Esophagus (tissue), 2 donors: ENCODE measurements at regions not wholly inside any gene's neighbourhood (a gene's known extent, or its start where the extent isn't known, plus 50 kb on each side); places are given as distances from the start of the nearest gene placed in this dataset.

Source experiments
- H3K27ac ChIP-seq, 2 donors: one replicate each; pipeline ENCODE4 v1.5.1; 2013; ENCODE audit warnings: low read depth in 2 of 2, mild to moderate bottlenecking in 2 of 2, inconsistent platforms in 1 of 2, low read length in 1 of 2, moderate library complexity in 1 of 2
- H3K27me3 ChIP-seq, 2 donors: one replicate each; pipeline ENCODE4 v1.6.1; 2013; ENCODE audit warnings: low read length in 2 of 2, control low read depth in 1 of 2, mild to moderate bottlenecking in 1 of 2; ENCODE audit not compliant: insufficient read depth in 2 of 2, control insufficient read depth in 1 of 2
- H3K36me3 ChIP-seq, 2 donors: one replicate each; pipeline ENCODE4 v1.6.1; 2013; ENCODE audit warnings: low read length in 1 of 2; ENCODE audit not compliant: control insufficient read depth in 2 of 2, insufficient read depth in 2 of 2
- H3K4me1 ChIP-seq, 2 donors: one replicate each; pipeline ENCODE4 v1.6.1; 2013; ENCODE audit warnings: low read length in 1 of 2; ENCODE audit not compliant: control insufficient read depth in 2 of 2, insufficient read depth in 2 of 2
- H3K4me3 ChIP-seq, 2 donors: one replicate each; pipeline ENCODE4 v1.5.1; 2013; ENCODE audit warnings: low read length in 2 of 2, mild to moderate bottlenecking in 2 of 2, low read depth in 1 of 2, moderate library complexity in 1 of 2
- H3K9me3 ChIP-seq, 2 donors: one replicate each; pipeline ENCODE4 v1.6.1; 2013; ENCODE audit warnings: mild to moderate bottlenecking in 2 of 2, low read depth in 1 of 2, low read length in 1 of 2, moderate library complexity in 1 of 2; ENCODE audit not compliant: control insufficient read depth in 2 of 2, insufficient read depth in 1 of 2
- WGBS, 2 donors: extraction: QIAGEN DNeasy Blood & Tissue Kit; methylation state at CpG; one replicate each; pipeline ENCODE4 v1.1.7; 2013; 5-methylcytosine and 5-hydroxymethylcytosine counted together
- donor health status: healthy with polysubstance abuse.
- donor health status: Bipolar disorder and iron deficiency.

GRCh38 chr17:33583518-33584417, 290.7 kb upstream of the ASIC2 start:
- 55 to 60% methylated on average over 7 of the region's 7 CpGs for WGBS, 2 donors
- no peaks in the 10 kb centered on the region for H3K4me1 ChIP-seq
- H3K9me3 ChIP-seq: no peaks in the 10 kb centered on the region
- H3K4me3 ChIP-seq: no peak overlapping the region
- H3K36me3 ChIP-seq: no peaks in the 10 kb centered on the region
- no peak overlapping the region for H3K27ac ChIP-seq
- no peaks in the 10 kb centered on the region for H3K27me3 ChIP-seq

- no peaks in the 10 kb centered on the region for H3K4me1 ChIP-seq
- H3K9me3 ChIP-seq: no peaks in the 10 kb centered on the region
- peaks cover 0 to 3% of the 10 kb centered on the region in 2 donors for H3K27me3 ChIP-seq
- no peak overlapping the region for H3K4me3 ChIP-seq
- WGBS, 2 donors: 64 to 69% methylated on average over 4 of the region's 4 CpGs
- no peak overlapping the region for H3K27ac ChIP-seq
- H3K36me3 ChIP-seq: no peaks in the 10 kb centered on the region
Observed at GRCh38 chr17:33593991-33594390, 300.9 kb upstream of the ASIC2 start.

GRCh38 chr17:33595828-33596227, 302.7 kb upstream of the ASIC2 start:
- WGBS, 2 donors: 37 to 50% methylated on average over 2 of the region's 2 CpGs
- no peak overlapping the region for H3K4me3 ChIP-seq

GRCh38 chr17:33596899-33597298, 303.8 kb upstream of the ASIC2 start:
- Histone ChIP-seq H3K4me1 (no peaks in the 10 kb centered on the region), H3K9me3 (no peaks in the 10 kb centered on the region), H3K27me3 (no peaks in the 10 kb centered on the region), H3K4me3 (no peak overlapping the region), H3K27ac (no peak overlapping the region), H3K36me3 (no peaks in the 10 kb centered on the region)
- 69 to 84% methylated on average over 3 of the region's 3 CpGs for WGBS, 2 donors

More at GRCh38 chr17:33595828-33596227, 302.7 kb upstream of the ASIC2 start:
- Histone ChIP-seq H3K36me3 (no peaks in the 10 kb centered on the region), H3K9me3 (no peaks in the 10 kb centered on the region), H3K27ac (no peak overlapping the region), H3K4me1 (no peaks in the 10 kb centered on the region), H3K27me3 (peaks cover 0 to 3% of the 10 kb centered on the region in 2 donors)

GRCh38 chr17:33598797-33599196, 305.7 kb upstream of the ASIC2 start:
- H3K36me3 ChIP-seq: no peaks in the 10 kb centered on the region
- H3K4me1 ChIP-seq: no peaks in the 10 kb centered on the region
- WGBS, 2 donors: 87 to 94% methylated on average over 2 of the region's 2 CpGs
- no peaks in the 10 kb centered on the region for H3K27me3 ChIP-seq
- H3K4me3 ChIP-seq: no peak overlapping the region
- no peak overlapping the region for H3K27ac ChIP-seq
- H3K9me3 ChIP-seq: no peaks in the 10 kb centered on the region

GRCh38 chr17:33602981-33603380, 309.9 kb upstream of the ASIC2 start:
- H3K36me3 ChIP-seq: no peaks in the 10 kb centered on the region
- no peaks in the 10 kb centered on the region for H3K4me1 ChIP-seq
- H3K27me3 ChIP-seq: no peaks in the 10 kb centered on the region
- H3K27ac ChIP-seq: no peak overlapping the region
- H3K9me3 ChIP-seq: no peaks in the 10 kb centered on the region
- WGBS, 2 donors: 0 to 7% methylated on average over 1 of the region's 1 CpG
- H3K4me3 ChIP-seq: no peak overlapping the region

GRCh38 chr17:33603789-33604188, 310.7 kb upstream of the ASIC2 start:
- no peak overlapping the region for H3K4me3 ChIP-seq
- H3K4me1 ChIP-seq: no peaks in the 10 kb centered on the region
- no peaks in the 10 kb centered on the region for H3K9me3 ChIP-seq
- H3K36me3 ChIP-seq: no peaks in the 10 kb centered on the region
- H3K27ac ChIP-seq: no peak overlapping the region
- H3K27me3 ChIP-seq: no peaks in the 10 kb centered on the region
- 51 to 63% methylated on average over 2 of the region's 2 CpGs for WGBS, 2 donors

GRCh38 chr17:33611532-33611931, 318.4 kb upstream of the ASIC2 start:
- Histone ChIP-seq H3K27me3 (peaks cover 0 to 3% of the 10 kb centered on the region in 2 donors), H3K9me3 (no peaks in the 10 kb centered on the region), H3K4me1 (no peaks in the 10 kb centered on the region), H3K36me3 (no peaks in the 10 kb centered on the region), H3K4me3 (no peak overlapping the region), H3K27ac (no peak overlapping the region)
- WGBS, 2 donors: 11 to 47% methylated on average over 1 of the region's 1 CpG

GRCh38 chr17:33615861-33616260, 322.8 kb upstream of the ASIC2 start:
- 28 to 34% methylated on average over 3 of the region's 3 CpGs for WGBS, 2 donors

GRCh38 chr17:33623841-33624240, 330.7 kb upstream of the ASIC2 start:
- Histone ChIP-seq H3K27ac (no peak overlapping the region), H3K36me3 (no peaks in the 10 kb centered on the region), H3K9me3 (no peaks in the 10 kb centered on the region), H3K27me3 (no peaks in the 10 kb centered on the region), H3K4me1 (no peaks in the 10 kb centered on the region), H3K4me3 (no peak overlapping the region)
- WGBS, 2 donors: 65 to 68% methylated on average over 3 of the region's 3 CpGs

More at GRCh38 chr17:33615861-33616260, 322.8 kb upstream of the ASIC2 start:
- H3K4me1 ChIP-seq: no peaks in the 10 kb centered on the region
- H3K27me3 ChIP-seq: peaks cover 0 to 3% of the 10 kb centered on the region in 2 donors
- H3K9me3 ChIP-seq: no peaks in the 10 kb centered on the region
- no peak overlapping the region for H3K27ac ChIP-seq
- H3K36me3 ChIP-seq: no peaks in the 10 kb centered on the region
- no peak overlapping the region for H3K4me3 ChIP-seq
